ENCODE measurements at regions not wholly inside any gene's neighbourhood (a gene's known extent, or its start where the extent isn't known, plus 50 kb on each side); places are given as distances from the start of the nearest gene placed in this dataset.

- no peak for DNase-seq
- intact Hi-C loops (cut with DNase I), result no loop called here
- 61 to 64% methylated on average over 7 of the region's 7 CpGs for WGBS, 2 donors
- Histone ChIP-seq H3K27ac (no peak overlapping the region), H3K9me3 (no peaks in the 10 kb centered on the region), H3K4me3 (no peak overlapping the region), H3K4me1 (no peaks in the 10 kb centered on the region), H3K36me3 (no peaks in the 10 kb centered on the region), H3K27me3 (no peaks in the 10 kb centered on the region)
- no peak for TF ChIP-seq CTCF (IDR thresholded peaks at IDR 0.05)
Measured at GRCh38 chr13:72303941-72304746, 423.3 kb downstream of the MZT1 start.

GRCh38 chr13:72296246-72296645, 429.2 kb upstream of the DACH1 start:
- no peaks in the 10 kb centered on the region for H3K27me3 ChIP-seq
- TF ChIP-seq CTCF (IDR thresholded peaks at IDR 0.05), result no peak
- no peak for TF ChIP-seq POLR2A (IDR thresholded peaks at IDR 0.05)
- no peaks in the 10 kb centered on the region for H3K4me1 ChIP-seq
- DNase-seq, result no peak
- H3K4me3 ChIP-seq, result no peak overlapping the region
- no peaks in the 10 kb centered on the region for H3K36me3 ChIP-seq
- H3K9me3 ChIP-seq, result no peaks in the 10 kb centered on the region
- intact Hi-C loops (cut with DNase I), result no loop called here
- 65 to 71% methylated on average over 3 of the region's 3 CpGs for WGBS, 2 donors
- no peak overlapping the region for H3K27ac ChIP-seq

- DNase-seq, result no peak
- TF ChIP-seq POLR2A (IDR thresholded peaks at IDR 0.05) (no peak), CTCF (IDR thresholded peaks at IDR 0.05) (no peak)
- Histone ChIP-seq H3K36me3 (no peaks in the 10 kb centered on the region), H3K9me3 (no peaks in the 10 kb centered on the region), H3K27ac (no peak overlapping the region), H3K4me1 (no peaks in the 10 kb centered on the region), H3K4me3 (no peak overlapping the region), H3K27me3 (no peaks in the 10 kb centered on the region)
- WGBS, 2 donors, result 48 to 66% methylated on average over 2 of the region's 2 CpGs
- intact Hi-C loops (cut with DNase I), result no loop called here
Measured at GRCh38 chr13:72295153-72295552, 428.1 kb upstream of the DACH1 start.

- no peak for DNase-seq
- 74 to 75% methylated on average over 1 of the region's 1 CpG for WGBS, 2 donors
- no peak for TF ChIP-seq CTCF (IDR thresholded peaks at IDR 0.05)
- TF ChIP-seq POLR2A (IDR thresholded peaks at IDR 0.05), result no peak
Measured at GRCh38 chr13:72293206-72293605, 426.2 kb upstream of the DACH1 start.

GRCh38 chr13:72290962-72291681, 424.1 kb upstream of the DACH1 start:
- H3K27me3 ChIP-seq, result no peaks in the 10 kb centered on the region
- no peak for DNase-seq
- TF ChIP-seq CTCF (IDR thresholded peaks at IDR 0.05) (no peak), POLR2A (IDR thresholded peaks at IDR 0.05) (no peak)
- H3K27ac ChIP-seq, result no peak overlapping the region
- intact Hi-C loops (cut with DNase I), result no loop called here
- no peak overlapping the region for H3K4me3 ChIP-seq
- H3K36me3 ChIP-seq, result no peaks in the 10 kb centered on the region
- no peaks in the 10 kb centered on the region for H3K4me1 ChIP-seq
- no peaks in the 10 kb centered on the region for H3K9me3 ChIP-seq

More at GRCh38 chr13:72293206-72293605, 426.2 kb upstream of the DACH1 start:
- intact Hi-C loops (cut with DNase I), result no loop called here
- no peak overlapping the region for H3K4me3 ChIP-seq
- H3K27ac ChIP-seq, result no peak overlapping the region
- H3K27me3 ChIP-seq, result no peaks in the 10 kb centered on the region
- no peaks in the 10 kb centered on the region for H3K36me3 ChIP-seq
- no peaks in the 10 kb centered on the region for H3K9me3 ChIP-seq
- no peaks in the 10 kb centered on the region for H3K4me1 ChIP-seq

Data from esophagus squamous epithelium (tissue), 5 donors.